ENCODE measurements at regions not wholly inside any gene's neighbourhood (a gene's known extent, or its start where the extent isn't known, plus 50 kb on each side); places are given as distances from the start of the nearest gene placed in this dataset.

DNA sequence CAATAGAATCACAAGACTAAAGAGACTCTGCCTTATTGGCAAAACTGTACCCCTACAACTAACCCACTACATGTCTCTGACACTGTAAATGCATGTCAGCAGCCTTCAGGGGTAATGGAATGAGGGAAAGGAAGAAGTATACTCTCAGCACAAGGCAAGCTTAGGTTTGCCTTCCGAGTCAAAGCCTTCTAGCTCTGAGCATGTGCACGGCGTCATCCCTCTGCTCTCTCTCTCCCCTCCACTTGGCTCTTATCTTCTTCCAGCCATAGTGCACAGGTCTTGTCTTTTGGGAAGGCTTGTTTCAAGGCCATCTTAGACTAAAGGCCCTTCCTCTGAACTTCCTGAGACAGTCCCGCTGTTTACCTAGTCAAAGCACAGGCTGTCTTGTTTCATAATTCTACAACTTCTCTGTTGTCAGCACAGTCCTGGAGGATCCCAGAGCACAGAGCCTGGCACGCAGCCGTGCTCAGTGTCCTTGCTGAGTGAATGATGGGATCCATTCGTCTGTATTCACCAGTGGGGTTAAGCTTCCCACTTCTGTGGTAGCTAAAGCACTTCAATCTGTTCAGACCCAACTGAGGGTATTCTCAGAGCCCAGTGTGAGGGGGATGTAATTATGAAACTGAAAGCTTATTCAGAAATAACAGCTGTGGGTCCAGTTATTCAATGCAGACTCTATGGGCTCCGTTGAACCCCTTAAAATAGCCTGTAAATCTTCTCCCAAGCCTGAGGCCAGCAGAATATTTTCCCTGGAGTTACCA is 166.5 kb upstream of the PLD5 start:
- Histone ChIP-seq H4K20me1 (ENCODE audit: low read depth, low read length) (no peaks in the 10 kb centered on the region), H3K36me3 (ENCODE audit: low read length) (no peaks in the 10 kb centered on the region), H3K9ac (ENCODE audit: low read length) (no peak overlapping the region), H3K9me2 (replicated peaks; ENCODE audit: insufficient read depth, low read length) (no peaks in the 10 kb centered on the region), H3K9me3 (ENCODE audit: insufficient read depth, low read length) (no peaks in the 10 kb centered on the region), H3F3A (ENCODE audit: insufficient read depth) (no peaks in the 10 kb centered on the region), H3K4me3 (ENCODE audit: insufficient read depth, low read length, poor library complexity, severe bottlenecking) (no peak overlapping the region), H3K27me3 (ENCODE audit: low read length) (no peaks in the 10 kb centered on the region), H3K27ac (ENCODE audit: low read depth, low read length) (no peak overlapping the region), H3K4me2 (ENCODE audit: low read depth, low read length, poor library complexity, severe bottlenecking) (no peak overlapping the region), H2AFZ (ENCODE audit: low read depth, low read length, severe bottlenecking) (no peak overlapping the region), H3K79me2 (ENCODE audit: insufficient read depth, low read length) (no peaks in the 10 kb centered on the region)
- no peak for TF ChIP-seq EZH2phosphoT487 (conservative IDR thresholded peaks at IDR 0.05; ENCODE audit: low read length)
- TF ChIP-seq, protein P1, sequence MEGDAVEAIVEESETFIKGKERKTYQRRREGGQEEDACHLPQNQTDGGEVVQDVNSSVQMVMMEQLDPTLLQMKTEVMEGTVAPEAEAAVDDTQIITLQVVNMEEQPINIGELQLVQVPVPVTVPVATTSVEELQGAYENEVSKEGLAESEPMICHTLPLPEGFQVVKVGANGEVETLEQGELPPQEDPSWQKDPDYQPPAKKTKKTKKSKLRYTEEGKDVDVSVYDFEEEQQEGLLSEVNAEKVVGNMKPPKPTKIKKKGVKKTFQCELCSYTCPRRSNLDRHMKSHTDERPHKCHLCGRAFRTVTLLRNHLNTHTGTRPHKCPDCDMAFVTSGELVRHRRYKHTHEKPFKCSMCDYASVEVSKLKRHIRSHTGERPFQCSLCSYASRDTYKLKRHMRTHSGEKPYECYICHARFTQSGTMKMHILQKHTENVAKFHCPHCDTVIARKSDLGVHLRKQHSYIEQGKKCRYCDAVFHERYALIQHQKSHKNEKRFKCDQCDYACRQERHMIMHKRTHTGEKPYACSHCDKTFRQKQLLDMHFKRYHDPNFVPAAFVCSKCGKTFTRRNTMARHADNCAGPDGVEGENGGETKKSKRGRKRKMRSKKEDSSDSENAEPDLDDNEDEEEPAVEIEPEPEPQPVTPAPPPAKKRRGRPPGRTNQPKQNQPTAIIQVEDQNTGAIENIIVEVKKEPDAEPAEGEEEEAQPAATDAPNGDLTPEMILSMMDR (IDR thresholded peaks at IDR 0.05; ENCODE audit: insufficient read depth, low read length, poor library complexity, severe bottlenecking) = no peak

DNA sequence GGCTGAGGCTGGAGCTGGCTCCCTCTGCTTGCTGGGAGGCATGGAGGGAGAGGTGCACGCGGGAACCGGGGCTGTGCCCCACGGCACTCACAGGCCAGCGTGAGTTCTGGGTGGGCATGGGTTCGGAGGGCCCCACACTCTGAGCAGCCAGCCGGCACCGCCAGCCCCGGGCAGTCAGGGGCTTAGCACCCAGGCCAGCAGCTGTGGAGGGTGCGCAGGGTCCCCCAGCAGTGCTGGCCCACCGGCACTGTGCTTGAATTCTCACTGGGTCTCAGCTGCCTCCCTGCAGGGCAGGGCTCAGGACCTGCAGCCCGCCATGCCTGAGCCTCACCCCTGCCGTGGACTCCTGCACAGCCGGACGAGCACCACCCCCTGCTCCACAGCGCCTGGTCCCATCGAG is 164.9 kb upstream of the PLD5 start:
- Histone ChIP-seq H3K27ac (ENCODE audit: low read depth, low read length) (no peak overlapping the region), H3K4me3 (ENCODE audit: insufficient read depth, low read length, poor library complexity, severe bottlenecking) (no peak overlapping the region), H3K9ac (ENCODE audit: low read length) (no peak overlapping the region), H3K79me2 (ENCODE audit: insufficient read depth, low read length) (no peaks in the 10 kb centered on the region), H2AFZ (ENCODE audit: low read depth, low read length, severe bottlenecking) (no peak overlapping the region), H3K9me3 (ENCODE audit: insufficient read depth, low read length) (no peaks in the 10 kb centered on the region), H4K20me1 (ENCODE audit: low read depth, low read length) (no peaks in the 10 kb centered on the region), H3F3A (ENCODE audit: insufficient read depth) (no peaks in the 10 kb centered on the region), H3K9me2 (replicated peaks; ENCODE audit: insufficient read depth, low read length) (no peaks in the 10 kb centered on the region), H3K36me3 (ENCODE audit: low read length) (no peaks in the 10 kb centered on the region), H3K4me2 (ENCODE audit: low read depth, low read length, poor library complexity, severe bottlenecking) (no peak overlapping the region), H3K27me3 (ENCODE audit: low read length) (no peaks in the 10 kb centered on the region)
- TF ChIP-seq, protein P1 (IDR thresholded peaks at IDR 0.05; ENCODE audit: insufficient read depth, low read length, poor library complexity, severe bottlenecking) = no peak
- no peak for TF ChIP-seq EZH2phosphoT487 (conservative IDR thresholded peaks at IDR 0.05; ENCODE audit: low read length)

DNA sequence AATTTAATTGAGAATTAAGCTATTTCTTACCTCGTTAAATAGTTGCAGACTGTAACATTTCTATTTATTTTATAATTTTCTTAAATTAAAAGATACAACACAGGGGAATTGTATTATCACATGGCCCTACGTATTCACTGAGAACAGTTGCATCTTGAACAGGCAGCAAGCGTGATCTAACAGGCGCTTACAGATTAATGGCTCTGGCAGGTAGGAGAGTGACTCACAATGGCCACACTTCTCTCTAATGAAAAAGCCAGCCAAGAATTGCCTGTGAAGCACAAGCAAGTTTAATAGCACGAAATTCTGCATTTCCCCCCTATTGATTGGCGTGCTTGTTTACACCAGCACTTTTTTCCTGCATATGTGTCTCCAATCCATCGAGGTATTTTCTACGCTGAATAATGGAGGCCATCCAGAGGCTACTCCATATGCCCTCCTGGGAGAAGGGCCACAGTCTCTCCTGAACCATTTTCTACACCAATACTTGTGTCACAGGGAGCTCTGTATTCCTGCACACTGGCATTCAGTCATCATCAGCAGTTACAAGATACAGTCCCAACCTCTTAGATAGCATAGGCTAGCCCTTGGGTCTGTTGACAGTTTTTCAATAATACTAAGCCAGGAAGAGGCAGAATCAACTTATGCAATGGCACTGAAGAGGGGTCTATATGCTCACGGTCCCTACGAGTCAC is 150.6 kb upstream of the PLD5 start:
- H3K79me2 ChIP-seq (ENCODE audit: insufficient read depth, low read length) = no peaks in the 10 kb centered on the region
- H3K9ac ChIP-seq (ENCODE audit: low read length) = no peak overlapping the region
- TF ChIP-seq, protein P1 (IDR thresholded peaks at IDR 0.05; ENCODE audit: insufficient read depth, low read length, poor library complexity, severe bottlenecking) = no peak
- no peak for TF ChIP-seq EZH2phosphoT487 (conservative IDR thresholded peaks at IDR 0.05; ENCODE audit: low read length)
- no peaks in the 10 kb centered on the region; the same call in 1 of the 2 replicates for H3K9me2 ChIP-seq (replicated peaks; ENCODE audit: insufficient read depth, low read length)
- H3K4me2 ChIP-seq (ENCODE audit: low read depth, low read length, poor library complexity, severe bottlenecking) = no peak overlapping the region
- no peaks in the 10 kb centered on the region for H3F3A ChIP-seq (ENCODE audit: insufficient read depth)
- H3K27ac ChIP-seq (ENCODE audit: low read depth, low read length) = no peak overlapping the region
- no peaks in the 10 kb centered on the region for H3K9me3 ChIP-seq (ENCODE audit: insufficient read depth, low read length)
- H3K27me3 ChIP-seq (ENCODE audit: low read length) = no peaks in the 10 kb centered on the region
- no peaks in the 10 kb centered on the region for H4K20me1 ChIP-seq (ENCODE audit: low read depth, low read length)
- H2AFZ ChIP-seq (ENCODE audit: low read depth, low read length, severe bottlenecking) = no peak overlapping the region
- no peak overlapping the region for H3K4me3 ChIP-seq (ENCODE audit: insufficient read depth, low read length, poor library complexity, severe bottlenecking)
- no peaks in the 10 kb centered on the region for H3K36me3 ChIP-seq (ENCODE audit: low read length)

Data from SU-DHL-6 (cell line).